ENCODE measurements at regions not wholly inside any gene's neighbourhood (a gene's known extent, or its start where the extent isn't known, plus 50 kb on each side); places are given as distances from the start of the nearest gene placed in this dataset.
"Not testable (repeated sequence)": the region's sequence is repeated elsewhere in the genome, so short reads cannot be mapped to it uniquely, and the experiment has no call there.

GRCh38 chr12:83505586-83505985 is 818.9 kb downstream of the TMTC2 start:
- no peaks in the 10 kb centered on the region for H4K20me1 ChIP-seq (ENCODE audit: insufficient read depth, low read length)
- peaks cover 2% of the 10 kb centered on the region for H3K9me3 Mint-ChIP-seq (ENCODE audit: unreplicated experiment)
- H3K4me1 ChIP-seq (ENCODE audit: insufficient read depth, low read length) = no peaks in the 10 kb centered on the region
- H3K27ac ChIP-seq (ENCODE audit: low read depth, low read length) = no peak overlapping the region
- H3K4me3 ChIP-seq (ENCODE audit: insufficient read depth, low read depth, low read length) = no peak overlapping the region
- H2AFZ ChIP-seq (ENCODE audit: low read depth, low read length) = no peak overlapping the region
- no peaks in the 10 kb centered on the region for H3K27me3 ChIP-seq (ENCODE audit: insufficient read depth, low read length)
- DNase-seq (ENCODE audit: low read depth) = no peak
- H3K27me3 Mint-ChIP-seq (ENCODE audit: low read depth, unreplicated experiment) = no peaks in the 10 kb centered on the region
- no peaks in the 10 kb centered on the region for H3K4me1 Mint-ChIP-seq (ENCODE audit: low read depth, unreplicated experiment)
- no peak for TF ChIP-seq CTCF (IDR thresholded peaks at IDR 0.05; ENCODE audit: insufficient read depth, low read depth, low read length)
- TF ChIP-seq EZH2 (IDR thresholded peaks at IDR 0.05; ENCODE audit: insufficient read depth, low read length) = no peak
- no peak overlapping the region for H3K4me2 ChIP-seq (ENCODE audit: low read length)
- no peaks in the 10 kb centered on the region for H3K36me3 ChIP-seq (ENCODE audit: insufficient read depth, low read length)
- no peak overlapping the region for H3K4me3 Mint-ChIP-seq (ENCODE audit: unreplicated experiment)
- H3K27ac Mint-ChIP-seq (ENCODE audit: unreplicated experiment) = no peak overlapping the region
- H3K9me3 ChIP-seq (ENCODE audit: insufficient read depth, low read depth, low read length) = no peaks in the 10 kb centered on the region
- FAIRE-seq = no peak
- no peaks in the 10 kb centered on the region for H3K36me3 Mint-ChIP-seq (ENCODE audit: low read depth, unreplicated experiment)
- H3K9ac ChIP-seq (ENCODE audit: low read length) = no peak overlapping the region
- H3K79me2 ChIP-seq (ENCODE audit: insufficient read depth, low read length) = no peaks in the 10 kb centered on the region

DNA sequence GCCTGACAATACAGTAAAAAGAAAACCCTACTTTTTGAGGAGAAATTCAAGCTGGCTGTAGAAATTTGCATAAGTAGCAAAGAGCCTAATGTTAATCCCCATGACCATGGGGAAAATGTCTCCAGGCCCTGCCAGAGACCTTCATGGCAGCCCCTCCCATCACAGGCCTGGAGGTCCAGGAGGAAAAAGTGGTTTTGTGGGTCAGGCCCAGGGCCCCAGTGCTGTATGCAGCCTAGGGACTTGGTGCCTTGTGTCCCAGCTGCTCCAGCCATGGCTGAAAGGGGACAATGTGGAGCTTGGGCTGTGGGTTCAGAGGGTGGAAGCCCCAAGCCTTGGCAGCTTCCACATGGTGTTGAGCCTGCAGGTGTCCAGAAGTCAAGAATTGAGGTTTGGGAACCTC is 813.2 kb downstream of the TMTC2 start:
- H3K36me3 Mint-ChIP-seq (ENCODE audit: low read depth, unreplicated experiment); DNase-seq (ENCODE audit: low read depth); H3K9me3 ChIP-seq (ENCODE audit: insufficient read depth, low read depth, low read length); H3K27ac Mint-ChIP-seq (ENCODE audit: unreplicated experiment); H3K27me3 ChIP-seq (ENCODE audit: insufficient read depth, low read length); H3K27me3 Mint-ChIP-seq (ENCODE audit: low read depth, unreplicated experiment); H3K36me3 ChIP-seq (ENCODE audit: insufficient read depth, low read length); H3K79me2 ChIP-seq (ENCODE audit: insufficient read depth, low read length); H3K4me1 ChIP-seq (ENCODE audit: insufficient read depth, low read length); H3K4me2 ChIP-seq (ENCODE audit: low read length); H3K9ac ChIP-seq (ENCODE audit: low read length); H3K27ac ChIP-seq (ENCODE audit: low read depth, low read length); H3K4me3 ChIP-seq (ENCODE audit: insufficient read depth, low read depth, low read length); H3K9me3 Mint-ChIP-seq (ENCODE audit: unreplicated experiment); H3K4me1 Mint-ChIP-seq (ENCODE audit: low read depth, unreplicated experiment); H2AFZ ChIP-seq (ENCODE audit: low read depth, low read length); H3K4me3 Mint-ChIP-seq (ENCODE audit: unreplicated experiment); FAIRE-seq; H4K20me1 ChIP-seq (ENCODE audit: insufficient read depth, low read length): not testable (repeated sequence)

DNA sequence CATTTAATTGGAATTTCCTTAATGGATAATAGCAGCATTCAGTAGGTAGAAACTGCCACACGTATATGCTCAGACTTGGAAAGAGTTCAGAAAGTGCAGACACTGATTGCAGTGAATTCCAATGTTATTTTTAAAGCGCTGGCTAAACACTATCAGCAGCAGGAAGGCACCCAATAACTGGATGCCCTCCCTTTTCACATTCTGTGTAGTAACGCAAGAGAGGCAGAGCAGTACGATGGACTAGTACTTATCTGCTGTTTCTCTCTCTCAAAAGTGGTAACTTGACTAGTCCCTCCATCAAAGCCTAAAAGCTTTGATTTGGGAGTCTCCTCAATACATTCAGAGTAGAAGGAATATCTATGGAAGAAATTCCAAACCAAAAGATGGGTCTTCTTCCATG is 791.0 kb downstream of the TMTC2 start:
- no peak overlapping the region for H3K4me3 ChIP-seq (ENCODE audit: insufficient read depth, low read depth, low read length)
- Mint-ChIP-seq H3K27ac (ENCODE audit: unreplicated experiment) (no peak overlapping the region), H3K36me3 (ENCODE audit: low read depth, unreplicated experiment) (no peaks in the 10 kb centered on the region), H3K4me3 (ENCODE audit: unreplicated experiment) (no peak overlapping the region), H3K27me3 (ENCODE audit: low read depth, unreplicated experiment) (no peaks in the 10 kb centered on the region), H3K4me1 (ENCODE audit: low read depth, unreplicated experiment) (no peaks in the 10 kb centered on the region), H3K9me3 (ENCODE audit: unreplicated experiment) (peaks cover 5% of the 10 kb centered on the region)
- H3K4me2 ChIP-seq (ENCODE audit: low read length) = no peak overlapping the region
- no peaks in the 10 kb centered on the region for H3K79me2 ChIP-seq (ENCODE audit: insufficient read depth, low read length)
- no peak overlapping the region for H3K27ac ChIP-seq (ENCODE audit: low read depth, low read length)
- TF ChIP-seq EZH2 (IDR thresholded peaks at IDR 0.05; ENCODE audit: insufficient read depth, low read length) = no peak
- no peak for TF ChIP-seq CTCF (IDR thresholded peaks at IDR 0.05; ENCODE audit: insufficient read depth, low read depth, low read length)
- H3K9me3 ChIP-seq (ENCODE audit: insufficient read depth, low read depth, low read length) = no peaks in the 10 kb centered on the region
- no peak overlapping the region for H3K9ac ChIP-seq (ENCODE audit: low read length)
- DNase-seq (ENCODE audit: low read depth) = no peak
- H4K20me1 ChIP-seq (ENCODE audit: insufficient read depth, low read length) = no peaks in the 10 kb centered on the region
- no peaks in the 10 kb centered on the region for H3K27me3 ChIP-seq (ENCODE audit: insufficient read depth, low read length)
- no peak overlapping the region for H2AFZ ChIP-seq (ENCODE audit: low read depth, low read length)
- no peaks in the 10 kb centered on the region for H3K36me3 ChIP-seq (ENCODE audit: insufficient read depth, low read length)
- H3K4me1 ChIP-seq (ENCODE audit: insufficient read depth, low read length) = no peaks in the 10 kb centered on the region
- FAIRE-seq = no peak

All from astrocyte (in vitro differentiated cells and primary cell).